BJ (cell line): ENCODE measurements at regions not wholly inside any gene's neighbourhood (a gene's known extent, or its start where the extent isn't known, plus 50 kb on each side); places are given as distances from the start of the nearest gene placed in this dataset.
"Not testable (repeated sequence)": the region's sequence is repeated elsewhere in the genome, so short reads cannot be mapped to it uniquely, and the experiment has no call there.

ENCODE experiments used
- CTCF ChIA-PET: fragments of 350-600 bp; formaldehyde crosslinking; extraction: SDS; loops from one replicate; lab custom pipeline; 2021; ENCODE audit warnings: antibody characterized with exemption, inconsistent platforms; lab: Yijun Ruan, JAX
- POLR2A ChIA-PET: fragments of 300-600 bp; sonication (Branson Sonifier 250); formaldehyde crosslinking; extraction: SDS; loops from one replicate; lab custom pipeline; 2021; ENCODE audit warnings: antibody characterized with exemption; lab: Charles Lee
- DNase-seq: peaks from one replicate; pipeline ENCODE4 v3.0.0-alpha.2; 2011; ENCODE audit warnings: low read depth
- H3K27me3 ChIP-seq: 2 replicates; pipeline ENCODE4 v1.6.0; 2011; ENCODE audit warnings: low read length; ENCODE audit not compliant: control insufficient read depth, insufficient read depth
- H3K36me3 ChIP-seq: 2 replicates; pipeline ENCODE4 v1.5.1; 2011; ENCODE audit warnings: low read length; ENCODE audit not compliant: control insufficient read depth, insufficient read depth
- H3K4me3 ChIP-seq: 2 replicates; pipeline ENCODE4 v1.5.1; 2011; ENCODE audit warnings: low read depth, mild to moderate bottlenecking, control low read depth, low read length
- CTCF ChIP-seq: IDR thresholded peaks from 2 replicates; pipeline ENCODE4 v1.5.1; 2011; ENCODE audit warnings: low read depth, mild to moderate bottlenecking, control low read depth, inconsistent platforms, low read length, moderate library complexity; ENCODE audit not compliant: insufficient read depth

GRCh38 chr7:159335181-159335926 is 190.7 kb upstream of the VIPR2 start:
- H3K4me3 ChIP-seq, H3K27me3 ChIP-seq, POLR2A ChIA-PET, H3K36me3 ChIP-seq, DNase-seq, CTCF ChIA-PET: not testable (repeated sequence)

DNA sequence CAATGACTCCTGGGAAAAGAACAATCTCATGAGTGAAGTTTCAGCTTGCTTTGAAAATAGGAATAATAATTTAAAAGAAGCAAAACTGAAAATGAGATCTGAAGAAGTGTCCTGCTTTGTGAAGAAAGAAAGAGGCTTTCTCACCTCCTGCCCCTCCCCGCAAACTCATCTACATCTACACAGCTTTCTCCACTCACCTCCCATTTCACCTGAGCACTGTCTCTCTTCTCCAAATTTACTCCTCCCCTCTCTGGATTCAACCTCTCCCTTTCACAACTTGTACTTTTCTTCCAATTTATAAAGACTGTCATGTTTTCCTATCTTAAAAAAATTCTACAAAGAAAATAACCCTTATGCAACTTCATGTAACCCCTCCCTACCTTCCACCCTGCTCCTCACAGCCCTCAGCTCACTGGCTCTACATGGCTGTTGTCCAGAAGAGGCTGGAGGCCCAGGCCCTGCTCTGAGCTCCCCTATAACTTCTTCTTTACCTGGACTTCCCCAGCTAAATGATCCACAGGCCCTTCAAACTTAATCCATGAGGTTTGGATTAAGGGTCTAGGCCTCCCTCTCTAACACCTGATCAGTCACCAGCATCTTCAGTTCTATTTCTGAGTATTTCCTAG is 188.3 kb upstream of the VIPR2 start:
- DNase-seq, H3K27me3 ChIP-seq, CTCF ChIA-PET, POLR2A ChIA-PET, H3K4me3 ChIP-seq, H3K36me3 ChIP-seq: not testable (repeated sequence)

- Histone ChIP-seq H3K27me3 (no peaks in the 10 kb centered on the region), H3K36me3 (no peaks in the 10 kb centered on the region), H3K4me3 (no peak overlapping the region)
- TF ChIP-seq CTCF, result no peak
- POLR2A ChIA-PET, result no interaction called here
- CTCF ChIA-PET, result no interaction called here
- no peak for DNase-seq
Measured at GRCh38 chr7:159331462-159331861, 186.8 kb upstream of the VIPR2 start.

- H3K27me3 ChIP-seq, result no peaks in the 10 kb centered on the region
- no peak for TF ChIP-seq CTCF
- no peaks in the 10 kb centered on the region for H3K36me3 ChIP-seq
- CTCF ChIA-PET, result no interaction called here
- H3K4me3 ChIP-seq, result no peak overlapping the region
- no peak for DNase-seq
- POLR2A ChIA-PET, result no interaction called here
Measured at GRCh38 chr7:159329818-159330378, 185.2 kb upstream of the VIPR2 start.

DNA sequence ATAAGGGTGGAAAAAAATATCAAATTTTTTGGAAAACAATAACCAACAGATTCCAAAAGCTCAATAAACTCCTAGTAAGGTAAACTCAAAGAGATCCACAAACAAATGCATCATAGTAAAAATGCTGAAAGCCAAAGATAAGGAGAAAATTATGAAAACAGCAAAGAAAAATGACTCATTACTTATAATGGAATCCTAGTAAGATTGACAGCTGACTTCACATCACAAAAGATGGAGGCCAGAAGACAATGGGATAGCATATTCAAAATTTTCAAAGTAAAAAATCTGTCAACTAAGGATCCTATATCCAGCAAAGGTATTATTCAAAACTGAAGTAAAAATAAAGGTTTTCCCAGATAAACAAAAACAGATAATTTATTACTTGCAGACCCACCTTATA is 183.4 kb upstream of the VIPR2 start:
- POLR2A ChIA-PET, result no interaction called here

More for the DNA sequence above, 183.4 kb upstream of the VIPR2 start:
- no peaks in the 10 kb centered on the region for H3K36me3 ChIP-seq
- no peak overlapping the region for H3K4me3 ChIP-seq
- CTCF ChIA-PET, result no interaction called here
- no peak for DNase-seq
- no peak for TF ChIP-seq CTCF
- H3K27me3 ChIP-seq, result no peaks in the 10 kb centered on the region
